Skin of body (tissue), 1 donor: ENCODE measurements at regions not wholly inside any gene's neighbourhood (a gene's known extent, or its start where the extent isn't known, plus 50 kb on each side); places are given as distances from the start of the nearest gene placed in this dataset.

Experiments used
- DNase-seq: peaks from one replicate; lab custom pipeline; 2025; lab: John Stamatoyannopoulos, UW

GRCh38 chrX:39592776-39593175 is 505.0 kb downstream of the BCOR start:
- DNase-seq: no peak

- DNase-seq: no peak
Measured at GRCh38 chrX:39595977-39596376, 501.8 kb downstream of the BCOR start.

- DNase-seq: no peak
Measured at GRCh38 chrX:39596437-39596836, 501.3 kb downstream of the BCOR start.

- no peak for DNase-seq
Measured at GRCh38 chrX:39599339-39599738, 498.4 kb downstream of the BCOR start.

- no peak for DNase-seq
Measured at GRCh38 chrX:39600222-39600621, 497.5 kb downstream of the BCOR start.

GRCh38 chrX:39601231-39602177 is 496.3 kb downstream of the BCOR start:
- no peak for DNase-seq

- no peak for DNase-seq
Measured at GRCh38 chrX:39602195-39602594, 495.6 kb downstream of the BCOR start.

GRCh38 chrX:39603230-39603629 is 494.5 kb downstream of the BCOR start:
- no peak for DNase-seq

GRCh38 chrX:39605183-39605582 is 492.6 kb downstream of the BCOR start:
- DNase-seq: no peak

- no peak for DNase-seq
Measured at GRCh38 chrX:39605866-39606265, 491.9 kb downstream of the BCOR start.

GRCh38 chrX:39609941-39610340 is 487.8 kb downstream of the BCOR start:
- no peak for DNase-seq

GRCh38 chrX:39611468-39611867 is 486.3 kb downstream of the BCOR start:
- DNase-seq: no peak

GRCh38 chrX:39613482-39613995 is 484.2 kb downstream of the BCOR start:
- no peak for DNase-seq

GRCh38 chrX:39613997-39614679 is 483.6 kb downstream of the BCOR start:
- no peak for DNase-seq

GRCh38 chrX:39614680-39614998 is 483.1 kb downstream of the BCOR start:
- DNase-seq: no peak

GRCh38 chrX:39616098-39616729 is 481.5 kb downstream of the BCOR start:
- DNase-seq: peak; percentile 39

- DNase-seq: no peak
Measured at GRCh38 chrX:39616731-39617130, 481.0 kb downstream of the BCOR start.

GRCh38 chrX:39618178-39618577 is 479.6 kb downstream of the BCOR start:
- no peak for DNase-seq

GRCh38 chrX:39619182-39620009 is 478.4 kb downstream of the BCOR start:
- no peak for DNase-seq

- DNase-seq: no peak
Measured at GRCh38 chrX:39624166-39624565, 473.6 kb downstream of the BCOR start.

- no peak for DNase-seq
Measured at GRCh38 chrX:39625810-39626209, 471.9 kb downstream of the BCOR start.
